Activated naive CD8-positive, alpha-beta T cell treated with anti-CD3 and anti-CD28 coated beads, Interleukin-2, amount 10 ng/mL, durations not matched to agents 7 days and 5 days (primary cell): ENCODE measurements at regions not wholly inside any gene's neighbourhood (a gene's known extent, or its start where the extent isn't known, plus 50 kb on each side); places are given as distances from the start of the nearest gene placed in this dataset.

Source experiments
- ATAC-seq: fragments of 150-1000 bp; cut with Tn5 transposase; one replicate; pipeline ENCODE4 v1.10.0; 2021; ENCODE audit warnings: low read depth, moderate library complexity
- POLR2A ChIA-PET: fragments of 350-600 bp; sonication (Branson Sonifier 250); formaldehyde crosslinking; loops from one replicate; lab custom pipeline; 2021; ENCODE audit warnings: antibody characterized with exemption; lab: Charles Lee
- DNase-seq: peaks from one replicate; pipeline ENCODE4 v3.0.0; 2021
- H3K27ac Mint-ChIP-seq: one replicate; pipeline ENCODE4 v1.8.0; 2022; ENCODE audit warnings: mild to moderate bottlenecking, mixed read lengths
- H3K27me3 Mint-ChIP-seq: one replicate; pipeline ENCODE4 v1.8.0; 2022; ENCODE audit warnings: mild to moderate bottlenecking, moderate library complexity, mixed read lengths
- H3K36me3 Mint-ChIP-seq: one replicate; pipeline ENCODE4 v1.8.0; 2021; ENCODE audit warnings: mild to moderate bottlenecking, mixed read lengths
- H3K4me1 Mint-ChIP-seq: one replicate; pipeline ENCODE4 v1.8.0; 2021; ENCODE audit warnings: mixed read lengths
- H3K4me3 Mint-ChIP-seq: one replicate; pipeline ENCODE4 v1.8.0; 2022; ENCODE audit warnings: mild to moderate bottlenecking, moderate library complexity, mixed read lengths
- H3K9me3 Mint-ChIP-seq: one replicate; pipeline ENCODE4 v1.8.0; 2021; ENCODE audit warnings: mixed read lengths

GRCh38 chr10:123500110-123500509 is 166.0 kb upstream of the GPR26 start:
- POLR2A ChIA-PET, result no interaction called here

DNA sequence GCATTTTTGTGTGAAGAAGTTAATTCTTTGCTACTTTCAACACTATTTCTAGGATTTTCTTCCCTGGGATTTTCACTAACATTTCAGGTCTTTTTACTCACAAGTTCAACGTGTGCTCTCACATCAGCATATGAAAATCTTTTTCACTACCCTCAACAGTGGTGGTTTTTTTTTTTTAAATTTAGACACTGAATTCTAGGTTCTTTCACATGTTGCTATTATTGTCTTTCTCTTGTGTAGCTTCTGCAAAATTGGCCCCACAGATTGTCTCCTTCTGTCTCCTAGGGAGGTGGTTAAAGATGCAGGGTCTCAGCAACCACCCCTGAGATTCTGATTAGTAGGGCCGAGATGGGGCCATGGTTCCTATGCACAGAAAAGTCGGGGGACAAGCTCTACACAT is 165.0 kb upstream of the GPR26 start:
- Mint-ChIP-seq H3K36me3 (no peaks in the 10 kb centered on the region), H3K27ac (no peak overlapping the region), H3K27me3 (peaks cover 13% of the 10 kb centered on the region), H3K9me3 (no peaks in the 10 kb centered on the region), H3K4me1 (no peaks in the 10 kb centered on the region), H3K4me3 (no peak overlapping the region)
- ATAC-seq, result no peak
- POLR2A ChIA-PET, result no interaction called here
- no peak for DNase-seq

More at GRCh38 chr10:123500110-123500509, 166.0 kb upstream of the GPR26 start:
- Mint-ChIP-seq H3K27me3 (peaks cover 13% of the 10 kb centered on the region), H3K4me1 (no peaks in the 10 kb centered on the region), H3K4me3 (no peak overlapping the region), H3K27ac (no peak overlapping the region), H3K9me3 (no peaks in the 10 kb centered on the region), H3K36me3 (no peaks in the 10 kb centered on the region)
- ATAC-seq (no peak), DNase-seq (no peak)

DNA sequence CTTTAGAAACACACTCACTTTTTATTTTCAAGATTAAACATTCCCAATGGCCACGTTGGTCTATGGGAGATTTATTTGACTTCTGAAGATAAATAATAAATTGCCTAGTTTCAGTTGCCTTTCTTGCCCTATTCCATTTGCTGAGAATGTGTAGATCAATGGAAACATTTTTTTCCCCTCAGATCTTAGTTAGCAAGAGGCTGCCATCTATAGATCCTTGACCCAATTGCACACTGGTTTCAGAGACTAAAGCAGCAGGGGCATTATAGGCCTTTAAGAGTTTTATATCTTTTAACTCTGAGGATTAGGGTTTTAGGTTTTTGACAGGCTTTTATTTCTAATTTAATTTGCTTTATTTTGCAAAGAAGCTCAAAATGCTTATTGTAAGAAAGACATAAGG is 163.2 kb upstream of the GPR26 start:
- Mint-ChIP-seq H3K4me1 (no peaks in the 10 kb centered on the region), H3K9me3 (no peaks in the 10 kb centered on the region), H3K27me3 (peaks cover 11% of the 10 kb centered on the region), H3K4me3 (no peak overlapping the region), H3K36me3 (no peaks in the 10 kb centered on the region), H3K27ac (no peak overlapping the region)
- POLR2A ChIA-PET, result no interaction called here
- ATAC-seq (no peak), DNase-seq (no peak)

DNA sequence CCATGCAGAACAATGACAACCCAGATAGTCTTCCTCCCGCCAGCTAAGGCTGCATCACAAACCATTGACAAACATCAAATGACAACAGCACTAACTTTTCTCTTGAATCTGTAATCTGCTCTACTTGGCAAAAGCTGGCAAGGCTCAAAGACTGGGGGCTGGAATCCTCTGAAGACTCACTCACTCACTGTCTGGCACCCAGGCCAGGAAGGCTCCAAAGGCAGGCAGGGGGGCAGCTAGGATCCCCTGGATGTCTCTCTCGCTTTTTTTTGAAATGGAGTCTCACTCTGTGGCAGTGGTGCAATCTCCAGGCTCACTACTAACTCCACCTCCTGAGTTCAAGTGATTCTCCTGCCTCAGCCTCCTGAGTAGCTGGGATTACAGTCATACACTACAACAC is 159.7 kb upstream of the GPR26 start:
- Mint-ChIP-seq H3K4me1 (no peaks in the 10 kb centered on the region), H3K27me3 (peaks cover 6% of the 10 kb centered on the region), H3K27ac (no peak overlapping the region), H3K9me3 (no peaks in the 10 kb centered on the region), H3K36me3 (no peaks in the 10 kb centered on the region), H3K4me3 (no peak overlapping the region)
- ATAC-seq, result no peak
- POLR2A ChIA-PET, result no interaction called here
- DNase-seq, result no peak

DNA sequence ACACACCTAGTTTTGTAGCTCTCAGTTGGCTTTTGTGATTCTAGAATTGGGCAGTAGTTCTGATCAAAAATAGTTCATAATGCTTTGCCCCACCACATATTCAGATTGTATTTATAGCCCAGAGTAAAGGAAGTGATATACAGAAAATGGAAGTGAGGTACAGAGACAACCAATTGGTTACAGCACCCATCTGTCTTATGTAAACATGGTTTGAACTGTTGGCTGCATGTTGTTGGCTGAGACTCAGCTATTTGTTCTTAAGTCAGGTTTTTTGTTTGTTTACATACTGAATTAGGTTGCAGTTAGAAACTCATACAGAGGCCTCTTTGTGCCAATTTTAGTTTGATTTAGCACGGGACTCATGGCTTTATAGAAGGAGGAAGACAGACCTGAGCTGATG is 158.9 kb upstream of the GPR26 start:
- Mint-ChIP-seq H3K4me3 (no peak overlapping the region), H3K27me3 (no peaks in the 10 kb centered on the region), H3K4me1 (no peaks in the 10 kb centered on the region), H3K36me3 (no peaks in the 10 kb centered on the region), H3K27ac (no peak overlapping the region), H3K9me3 (no peaks in the 10 kb centered on the region)
- DNase-seq (no peak), ATAC-seq (no peak)
- POLR2A ChIA-PET, result no interaction called here

DNA sequence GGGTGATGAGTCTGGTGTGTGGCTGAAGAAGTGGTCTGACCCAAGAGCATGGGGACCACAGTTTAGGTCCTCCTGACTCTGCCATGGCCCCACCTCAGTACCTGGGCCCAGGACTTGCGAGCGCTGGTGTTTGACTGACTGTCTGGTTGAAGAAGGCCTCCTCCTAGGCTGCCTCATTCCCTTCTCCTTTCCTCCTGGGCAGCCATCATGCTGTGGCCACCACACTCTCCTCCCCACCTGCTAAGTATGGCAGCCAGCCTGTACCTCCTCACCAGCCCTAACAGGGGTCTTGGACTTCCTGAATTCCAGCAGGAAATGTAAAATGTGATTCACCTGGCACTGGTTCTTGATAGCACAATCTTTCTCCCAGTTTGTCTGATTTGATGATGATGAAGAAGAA is 156.8 kb upstream of the GPR26 start:
- Mint-ChIP-seq H3K27me3 (no peaks in the 10 kb centered on the region), H3K36me3 (no peaks in the 10 kb centered on the region), H3K4me3 (no peak overlapping the region), H3K4me1 (no peaks in the 10 kb centered on the region), H3K27ac (no peak overlapping the region), H3K9me3 (no peaks in the 10 kb centered on the region)
- POLR2A ChIA-PET, result no interaction called here
- DNase-seq (no peak), ATAC-seq (no peak)

GRCh38 chr10:123512901-123513775 is 153.0 kb upstream of the GPR26 start:
- Mint-ChIP-seq H3K27me3 (peaks cover 5% of the 10 kb centered on the region), H3K9me3 (no peaks in the 10 kb centered on the region), H3K36me3 (no peaks in the 10 kb centered on the region), H3K4me3 (no peak overlapping the region), H3K27ac (no peak overlapping the region), H3K4me1 (no peaks in the 10 kb centered on the region)
- DNase-seq, result no peak
- no peak for ATAC-seq
- POLR2A ChIA-PET, result no interaction called here

DNA sequence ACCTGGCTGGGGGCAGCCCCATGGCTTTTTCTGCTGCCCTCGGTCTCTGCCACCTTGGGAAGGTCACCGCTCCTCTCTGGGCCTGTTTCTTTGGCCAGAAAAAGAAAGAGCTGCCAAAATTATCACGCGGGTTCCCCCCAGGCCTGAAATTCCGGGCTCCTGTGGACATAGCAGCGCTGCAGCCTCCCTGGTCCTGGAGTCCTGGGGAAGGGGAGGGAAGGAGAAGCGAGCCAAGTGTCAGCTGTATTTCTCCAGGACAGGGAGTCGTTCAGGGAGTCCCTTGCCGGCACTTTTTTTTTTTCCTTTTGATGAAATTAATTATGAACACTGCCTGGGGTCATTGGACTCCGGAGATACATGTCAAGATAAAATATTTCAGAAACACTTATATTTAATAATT is 152.3 kb upstream of the GPR26 start:
- Mint-ChIP-seq H3K27ac (no peak overlapping the region), H3K4me1 (no peaks in the 10 kb centered on the region), H3K4me3 (no peak overlapping the region), H3K27me3 (peaks cover 5% of the 10 kb centered on the region), H3K36me3 (no peaks in the 10 kb centered on the region), H3K9me3 (no peaks in the 10 kb centered on the region)
- ATAC-seq (no peak), DNase-seq (no peak)
- POLR2A ChIA-PET, result no interaction called here

- DNase-seq, result no peak
- Mint-ChIP-seq H3K4me1 (no peaks in the 10 kb centered on the region), H3K27me3 (peaks cover 5% of the 10 kb centered on the region), H3K9me3 (no peaks in the 10 kb centered on the region), H3K36me3 (no peaks in the 10 kb centered on the region), H3K4me3 (no peak overlapping the region), H3K27ac (no peak overlapping the region)
- POLR2A ChIA-PET, result no interaction called here
- no peak for ATAC-seq
Observed at GRCh38 chr10:123514996-123515395, 151.2 kb upstream of the GPR26 start.

- Mint-ChIP-seq H3K4me3 (no peak overlapping the region), H3K4me1 (no peaks in the 10 kb centered on the region), H3K27me3 (peaks cover 5% of the 10 kb centered on the region), H3K36me3 (no peaks in the 10 kb centered on the region), H3K9me3 (no peaks in the 10 kb centered on the region), H3K27ac (no peak overlapping the region)
- no peak for DNase-seq
- POLR2A ChIA-PET, result no interaction called here
- ATAC-seq, result no peak
Observed at GRCh38 chr10:123515661-123516060, 150.5 kb upstream of the GPR26 start.

- no peak overlapping the region for H3K27ac Mint-ChIP-seq
- no peak for DNase-seq
- no peaks in the 10 kb centered on the region for H3K36me3 Mint-ChIP-seq
- peaks cover 5% of the 10 kb centered on the region for H3K27me3 Mint-ChIP-seq
- no peak for ATAC-seq
- POLR2A ChIA-PET, result no interaction called here
- H3K4me3 Mint-ChIP-seq, result no peak overlapping the region
- no peaks in the 10 kb centered on the region for H3K4me1 Mint-ChIP-seq
- no peaks in the 10 kb centered on the region for H3K9me3 Mint-ChIP-seq
Observed at GRCh38 chr10:123516291-123516690, 149.9 kb upstream of the GPR26 start.

GRCh38 chr10:123517426-123517825 is 148.7 kb upstream of the GPR26 start:
- DNase-seq (no peak), ATAC-seq (no peak)
- Mint-ChIP-seq H3K27ac (no peak overlapping the region), H3K4me3 (no peak overlapping the region), H3K4me1 (no peaks in the 10 kb centered on the region), H3K36me3 (no peaks in the 10 kb centered on the region), H3K27me3 (peaks cover 8% of the 10 kb centered on the region), H3K9me3 (no peaks in the 10 kb centered on the region)
- POLR2A ChIA-PET, result no interaction called here

DNA sequence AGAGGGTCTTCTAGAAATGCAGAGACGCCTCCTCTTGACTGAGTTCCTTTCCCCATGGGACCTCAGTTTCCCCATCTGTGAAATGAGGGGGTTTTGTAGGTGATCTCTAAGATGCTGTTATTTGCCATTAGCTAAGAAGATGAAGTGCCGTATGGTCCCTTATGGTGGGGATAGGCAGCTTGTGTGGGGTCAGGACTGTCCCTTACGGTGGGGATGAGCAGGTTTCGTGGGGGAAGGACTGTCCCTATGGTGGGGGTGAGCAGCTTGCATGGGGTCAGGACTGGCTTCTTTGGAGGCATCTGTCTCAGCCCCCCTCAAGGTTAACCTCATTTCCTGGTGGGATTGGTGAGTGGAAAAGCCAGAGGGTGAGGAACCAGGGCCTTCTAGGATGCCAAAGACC is 148.3 kb upstream of the GPR26 start:
- Mint-ChIP-seq H3K27ac (no peak overlapping the region), H3K27me3 (peaks cover 8% of the 10 kb centered on the region), H3K4me1 (no peaks in the 10 kb centered on the region), H3K9me3 (no peaks in the 10 kb centered on the region), H3K36me3 (no peaks in the 10 kb centered on the region), H3K4me3 (no peak overlapping the region)
- ATAC-seq, result no peak
- POLR2A ChIA-PET, result no interaction called here
- DNase-seq, result no peak

DNA sequence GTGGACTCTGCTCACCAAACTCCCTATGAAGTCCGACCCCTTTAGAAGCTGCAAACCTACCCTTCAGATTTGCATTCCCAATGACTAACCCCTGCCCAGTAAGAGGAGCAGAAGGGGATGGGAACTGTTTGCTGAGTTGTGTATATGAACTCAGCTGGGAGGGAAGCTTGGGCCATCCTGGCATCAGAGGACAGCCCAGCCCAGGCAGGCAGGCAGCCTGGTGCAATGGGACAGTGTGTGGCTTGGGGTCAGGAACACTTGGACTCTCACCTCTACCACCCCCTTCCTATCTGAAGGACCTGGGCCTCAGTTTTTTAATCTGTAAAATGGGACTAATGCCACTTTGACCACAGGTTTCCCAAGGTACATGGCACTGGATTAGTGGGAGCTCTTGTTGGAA is 147.4 kb upstream of the GPR26 start:
- H3K4me3 Mint-ChIP-seq, result no peak overlapping the region
- peaks cover 8% of the 10 kb centered on the region for H3K27me3 Mint-ChIP-seq
- H3K4me1 Mint-ChIP-seq, result no peaks in the 10 kb centered on the region
- H3K9me3 Mint-ChIP-seq, result no peaks in the 10 kb centered on the region
- DNase-seq (no peak), ATAC-seq (no peak)
- H3K27ac Mint-ChIP-seq, result no peak overlapping the region
- no peaks in the 10 kb centered on the region for H3K36me3 Mint-ChIP-seq
- POLR2A ChIA-PET, result no interaction called here
